ENCODE measurements at regions not wholly inside any gene's neighbourhood (a gene's known extent, or its start where the extent isn't known, plus 50 kb on each side); places are given as distances from the start of the nearest gene placed in this dataset.

DNA sequence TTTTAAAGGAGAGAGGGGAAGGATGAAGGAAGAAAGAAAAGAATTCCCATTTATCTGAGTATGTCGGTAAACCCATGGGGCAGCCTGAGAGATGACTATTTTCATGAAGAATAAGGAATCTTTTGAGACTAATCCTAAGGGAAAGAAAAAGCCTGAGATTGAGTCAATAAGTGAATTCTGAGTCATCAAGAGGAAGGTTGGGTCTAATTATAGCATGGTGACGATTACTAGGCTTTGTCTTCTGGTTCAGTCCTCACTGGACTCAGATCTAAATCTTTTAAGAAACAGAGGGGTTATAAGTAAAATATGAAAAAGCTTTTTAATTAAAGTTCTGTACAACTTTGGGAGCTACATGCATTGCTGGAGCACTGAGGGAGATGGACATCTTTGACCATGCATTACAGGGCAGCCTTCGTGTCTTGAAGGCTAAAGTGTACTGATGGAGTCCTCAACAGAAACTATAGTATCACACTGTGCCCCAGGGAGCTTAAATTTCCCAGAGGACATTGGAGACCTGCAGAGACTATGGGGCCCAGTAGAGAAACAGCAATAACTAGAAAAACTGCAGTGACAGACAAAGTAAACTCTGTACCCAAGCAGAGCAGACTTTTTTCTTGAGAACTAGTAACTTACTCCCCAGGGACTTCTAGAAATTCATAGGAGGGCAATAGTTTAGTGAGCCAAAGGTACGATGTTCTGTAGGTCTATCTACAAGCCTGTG, 260.9 kb downstream of the RAD51AP2 start:
- Histone ChIP-seq H3K27me3 (ENCODE audit: control insufficient read depth, insufficient read depth, low read length) (no peaks in the 10 kb centered on the region), H3K36me3 (ENCODE audit: control insufficient read depth, insufficient read depth, low read length) (no peaks in the 10 kb centered on the region), H3K4me3 (ENCODE audit: low read depth, low read length) (no peak overlapping the region)
- POLR2A ChIA-PET = no interaction called here
- CTCF ChIA-PET = no interaction called here
- no peak for DNase-seq (ENCODE audit: low read depth)
- TF ChIP-seq, protein P1, sequence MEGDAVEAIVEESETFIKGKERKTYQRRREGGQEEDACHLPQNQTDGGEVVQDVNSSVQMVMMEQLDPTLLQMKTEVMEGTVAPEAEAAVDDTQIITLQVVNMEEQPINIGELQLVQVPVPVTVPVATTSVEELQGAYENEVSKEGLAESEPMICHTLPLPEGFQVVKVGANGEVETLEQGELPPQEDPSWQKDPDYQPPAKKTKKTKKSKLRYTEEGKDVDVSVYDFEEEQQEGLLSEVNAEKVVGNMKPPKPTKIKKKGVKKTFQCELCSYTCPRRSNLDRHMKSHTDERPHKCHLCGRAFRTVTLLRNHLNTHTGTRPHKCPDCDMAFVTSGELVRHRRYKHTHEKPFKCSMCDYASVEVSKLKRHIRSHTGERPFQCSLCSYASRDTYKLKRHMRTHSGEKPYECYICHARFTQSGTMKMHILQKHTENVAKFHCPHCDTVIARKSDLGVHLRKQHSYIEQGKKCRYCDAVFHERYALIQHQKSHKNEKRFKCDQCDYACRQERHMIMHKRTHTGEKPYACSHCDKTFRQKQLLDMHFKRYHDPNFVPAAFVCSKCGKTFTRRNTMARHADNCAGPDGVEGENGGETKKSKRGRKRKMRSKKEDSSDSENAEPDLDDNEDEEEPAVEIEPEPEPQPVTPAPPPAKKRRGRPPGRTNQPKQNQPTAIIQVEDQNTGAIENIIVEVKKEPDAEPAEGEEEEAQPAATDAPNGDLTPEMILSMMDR (IDR thresholded peaks at IDR 0.05; ENCODE audit: insufficient read depth, low read depth, low read length) = no peak

DNA sequence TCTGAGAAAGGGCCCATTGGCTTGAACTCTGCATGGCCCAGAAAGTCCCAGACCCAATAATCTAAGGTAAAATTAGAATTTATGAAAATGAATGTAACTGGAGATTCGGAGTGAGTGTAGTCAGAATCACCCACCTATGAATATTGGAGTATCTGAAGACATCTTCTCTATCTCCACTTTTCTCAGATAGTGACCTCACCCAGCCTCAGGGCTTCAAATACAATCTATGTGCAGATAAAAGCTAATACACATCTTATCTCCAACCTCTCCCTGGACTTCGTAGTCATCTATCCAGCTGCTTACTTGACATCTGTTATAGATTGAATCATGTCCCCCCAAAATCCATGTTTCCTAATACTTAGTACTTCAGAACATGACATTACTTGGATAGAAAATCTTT, 263.2 kb downstream of the RAD51AP2 start:
- ChIA-PET CTCF (no interaction called here), POLR2A (no interaction called here)
- Histone ChIP-seq H3K27me3 (ENCODE audit: control insufficient read depth, insufficient read depth, low read length) (no peaks in the 10 kb centered on the region), H3K36me3 (ENCODE audit: control insufficient read depth, insufficient read depth, low read length) (no peaks in the 10 kb centered on the region), H3K4me3 (ENCODE audit: low read depth, low read length) (no peak overlapping the region)
- TF ChIP-seq, protein P1 (IDR thresholded peaks at IDR 0.05; ENCODE audit: insufficient read depth, low read depth, low read length) = no peak
- no peak for DNase-seq (ENCODE audit: low read depth)

DNA sequence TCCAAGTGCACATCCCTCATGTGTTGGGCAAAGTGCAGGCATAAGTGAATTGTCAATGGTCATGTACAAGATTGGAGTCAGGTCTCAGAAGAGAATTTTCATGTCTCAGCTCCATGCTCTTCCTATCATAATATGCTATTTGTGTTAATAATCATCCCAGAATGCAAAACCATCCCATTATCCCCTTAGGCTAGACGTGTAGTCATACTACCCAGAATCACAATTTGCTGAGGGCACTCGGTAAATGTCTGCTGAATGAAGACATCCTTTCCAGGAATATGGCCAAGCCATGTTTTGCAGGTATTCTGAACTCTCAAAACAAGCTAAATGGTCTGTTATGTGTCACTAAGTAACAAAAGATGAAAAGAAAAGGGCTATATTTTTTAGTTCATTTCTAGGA, 263.8 kb downstream of the RAD51AP2 start:
- ChIA-PET CTCF (no interaction called here), POLR2A (no interaction called here)
- TF ChIP-seq, protein P1 (IDR thresholded peaks at IDR 0.05; ENCODE audit: insufficient read depth, low read depth, low read length) = no peak
- H3K4me3 ChIP-seq (ENCODE audit: low read depth, low read length) = no peak overlapping the region
- DNase-seq (ENCODE audit: low read depth) = no peak
- no peaks in the 10 kb centered on the region for H3K27me3 ChIP-seq (ENCODE audit: control insufficient read depth, insufficient read depth, low read length)
- H3K36me3 ChIP-seq (ENCODE audit: control insufficient read depth, insufficient read depth, low read length) = no peaks in the 10 kb centered on the region

DNA sequence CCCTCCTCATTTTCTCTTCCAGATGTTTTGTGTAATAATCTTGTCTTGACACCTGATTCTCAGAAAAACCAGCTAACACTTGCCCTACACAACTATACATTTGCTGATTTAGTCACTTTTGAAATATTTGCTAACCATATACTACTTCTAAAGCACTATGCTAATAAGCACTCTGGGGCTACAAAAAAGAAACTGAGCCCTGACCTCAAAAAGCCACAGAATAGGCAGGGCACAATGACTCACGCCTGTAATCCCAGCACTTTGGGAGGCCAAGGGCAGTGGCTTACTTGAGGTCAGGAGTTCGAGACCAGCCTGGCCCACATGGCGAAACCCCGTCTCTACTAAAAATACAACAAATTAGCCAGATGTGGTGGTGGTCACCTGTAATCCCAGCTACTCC, 266.0 kb downstream of the RAD51AP2 start:
- DNase-seq (ENCODE audit: low read depth) = no peak
- TF ChIP-seq, protein P1 (IDR thresholded peaks at IDR 0.05; ENCODE audit: insufficient read depth, low read depth, low read length) = no peak
- POLR2A ChIA-PET = no interaction called here

DNA sequence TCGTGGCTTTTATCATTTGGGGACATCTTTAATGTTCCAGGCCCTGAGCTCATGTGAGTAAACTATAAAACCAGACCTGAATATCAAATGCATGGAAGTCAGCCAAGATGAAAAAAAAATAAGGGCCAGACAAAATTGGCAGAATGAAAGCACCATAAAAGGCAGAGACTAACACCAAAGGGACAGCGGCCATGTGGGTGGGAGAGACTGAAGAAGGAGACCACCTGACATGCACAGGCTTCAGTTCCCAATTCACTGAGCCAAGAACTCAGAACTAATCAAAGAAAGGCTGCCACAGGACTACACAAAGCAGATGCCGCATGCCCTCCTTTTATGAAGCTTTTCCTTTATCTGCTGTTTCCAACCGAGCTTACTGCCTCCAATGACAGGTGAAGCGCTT, 267.1 kb downstream of the RAD51AP2 start:
- no peaks in the 10 kb centered on the region for H3K36me3 ChIP-seq (ENCODE audit: control insufficient read depth, insufficient read depth, low read length)
- POLR2A ChIA-PET = no interaction called here
- H3K4me3 ChIP-seq (ENCODE audit: low read depth, low read length) = no peak overlapping the region
- TF ChIP-seq, protein P1 (IDR thresholded peaks at IDR 0.05; ENCODE audit: insufficient read depth, low read depth, low read length) = no peak
- CTCF ChIA-PET = no interaction called here
- no peak for DNase-seq (ENCODE audit: low read depth)
- no peaks in the 10 kb centered on the region for H3K27me3 ChIP-seq (ENCODE audit: control insufficient read depth, insufficient read depth, low read length)

More for the DNA sequence above, 266.0 kb downstream of the RAD51AP2 start:
- CTCF ChIA-PET = no interaction called here
- H3K4me3 ChIP-seq (ENCODE audit: low read depth, low read length) = no peak overlapping the region
- no peaks in the 10 kb centered on the region for H3K27me3 ChIP-seq (ENCODE audit: control insufficient read depth, insufficient read depth, low read length)
- H3K36me3 ChIP-seq (ENCODE audit: control insufficient read depth, insufficient read depth, low read length) = no peaks in the 10 kb centered on the region

All from BJ (cell line).